ENCODE measurements at regions not wholly inside any gene's neighbourhood (a gene's known extent, or its start where the extent isn't known, plus 50 kb on each side); places are given as distances from the start of the nearest gene placed in this dataset.
"Not testable (repeated sequence)": the region's sequence is repeated elsewhere in the genome, so short reads cannot be mapped to it uniquely, and the experiment has no call there.

DNA sequence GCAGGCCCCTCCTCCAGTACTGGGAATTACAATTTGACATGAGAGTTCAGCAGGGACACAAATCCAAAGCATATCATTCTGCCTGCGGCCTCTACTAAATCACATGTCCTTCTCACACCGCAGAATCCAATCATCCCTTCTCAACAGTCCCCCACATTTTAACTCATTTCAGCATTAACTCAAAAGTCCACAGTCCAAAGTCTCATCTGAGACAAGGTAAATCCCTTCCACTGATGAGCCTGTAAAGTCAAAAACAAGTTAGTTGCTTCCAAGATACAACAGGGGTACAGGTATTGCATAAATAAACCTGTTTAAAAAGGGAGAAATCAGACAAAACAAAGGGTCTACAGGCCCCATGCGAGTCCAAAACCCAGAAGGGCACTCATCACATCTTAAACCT is 64.0 kb downstream of the EBNA1BP2 start:
- DNase-seq = no peak

DNA sequence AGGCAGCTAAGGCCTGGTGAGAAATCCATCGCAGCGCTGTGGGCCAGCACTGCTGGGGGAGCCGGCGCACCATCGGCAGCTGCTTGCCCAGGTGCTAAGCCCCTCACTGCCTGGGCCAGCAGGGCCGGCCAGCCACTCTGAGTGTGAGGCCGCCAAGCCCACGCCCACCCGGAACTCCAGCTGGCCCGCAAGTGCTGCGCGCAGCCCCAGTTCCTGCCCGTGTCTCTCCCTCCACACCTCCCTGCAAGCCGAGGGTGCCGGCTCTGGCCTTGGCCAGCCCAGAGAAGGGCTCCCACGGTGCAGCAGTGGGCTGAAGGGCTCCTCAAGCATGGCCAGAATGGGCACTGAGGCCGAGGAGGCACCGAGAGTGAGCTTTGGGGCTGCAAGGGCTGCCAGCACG is 64.4 kb downstream of the EBNA1BP2 start:
- no peak for DNase-seq

DNA sequence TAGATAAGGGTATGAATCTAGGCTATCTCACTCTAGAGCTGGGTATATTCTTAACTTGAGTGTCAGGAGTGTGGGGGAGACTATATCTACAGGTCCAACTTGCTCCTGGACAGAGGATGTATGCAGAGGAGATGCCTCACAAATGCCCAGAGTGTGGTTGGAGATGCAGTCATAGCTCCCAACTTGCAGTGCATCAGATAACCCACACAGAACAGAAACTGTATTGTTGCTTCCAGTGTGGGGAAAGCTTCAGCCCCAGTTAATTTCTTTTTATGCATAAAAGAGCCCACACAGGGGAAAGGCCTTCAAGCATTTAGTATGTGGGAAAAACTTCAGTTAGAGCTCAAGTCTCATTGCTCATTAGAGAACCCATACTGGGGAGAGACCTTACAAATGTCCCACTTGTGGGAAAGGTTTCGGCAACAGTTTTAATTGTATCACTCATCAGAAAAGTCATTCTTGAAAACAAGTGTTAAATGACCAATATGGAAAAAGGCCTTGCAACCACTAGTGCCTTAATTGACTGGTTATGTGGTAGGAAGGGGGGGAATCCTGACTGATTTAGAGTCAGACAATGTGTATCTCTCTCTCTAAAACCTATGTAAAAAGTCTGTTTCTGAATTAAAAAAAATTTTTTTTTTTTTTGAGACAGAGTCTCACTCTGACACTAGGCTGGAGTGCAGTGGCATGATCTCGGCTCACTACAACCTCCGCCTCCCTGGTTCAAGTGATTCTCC is 67.9 kb downstream of the EBNA1BP2 start:
- no peak for DNase-seq

DNA sequence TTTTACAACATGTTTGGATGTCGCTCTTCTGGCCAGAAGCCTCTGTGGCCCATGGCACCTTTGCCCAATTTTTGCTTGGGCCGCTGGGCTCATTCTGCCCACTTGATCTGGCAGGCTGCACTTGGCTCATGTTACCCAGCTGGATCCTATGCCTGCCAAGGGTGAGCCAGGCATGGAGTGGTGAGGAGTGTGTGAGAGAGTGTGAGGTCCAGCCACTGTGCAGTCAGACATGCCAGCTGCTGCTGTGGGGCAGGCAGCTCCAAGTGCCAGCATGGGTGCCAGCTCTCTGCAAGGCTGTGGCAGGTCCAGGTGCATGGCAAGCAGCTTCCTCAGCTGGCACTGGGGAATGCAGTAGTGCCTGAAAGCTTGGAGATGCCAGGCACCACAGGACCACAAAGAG is 71.0 kb downstream of the EBNA1BP2 start:
- DNase-seq = no peak

DNA sequence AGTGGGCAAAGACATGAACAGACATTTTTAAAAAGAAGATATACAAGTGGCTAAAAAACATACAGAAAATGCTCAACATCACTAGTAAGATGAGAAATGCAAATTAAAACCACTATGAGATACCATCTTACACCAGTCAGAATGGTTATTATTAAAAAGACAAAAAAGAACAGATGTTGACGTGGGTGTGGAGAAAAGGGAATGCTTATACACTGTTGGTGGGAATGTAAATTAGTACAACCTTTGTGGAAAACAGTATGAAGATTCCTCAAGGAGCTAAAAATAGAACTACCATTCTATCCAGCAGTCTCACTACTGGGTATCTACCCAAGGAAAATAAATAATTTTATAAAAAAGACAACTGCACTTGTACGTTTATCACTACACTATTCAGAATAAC is 73.9 kb downstream of the EBNA1BP2 start:
- DNase-seq = no peak

DNA sequence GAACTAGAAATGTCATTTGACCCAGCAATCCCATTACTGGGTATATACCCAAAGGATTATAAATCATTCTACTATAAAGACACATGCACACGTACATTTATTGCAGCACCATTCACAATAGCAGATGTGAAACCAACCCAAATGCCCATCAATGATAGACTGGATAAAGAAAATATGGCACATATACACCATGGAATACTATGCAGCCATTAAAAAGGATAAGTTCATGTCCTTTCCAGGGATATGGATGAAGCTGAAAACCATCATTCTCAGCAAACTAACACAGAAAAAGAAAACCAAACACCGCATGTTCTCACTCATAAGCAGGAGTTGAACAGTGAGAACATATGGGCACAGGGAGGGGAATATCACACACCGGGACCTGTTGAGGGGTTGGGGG is 75.6 kb downstream of the EBNA1BP2 start:
- not testable (repeated sequence) for DNase-seq

DNA sequence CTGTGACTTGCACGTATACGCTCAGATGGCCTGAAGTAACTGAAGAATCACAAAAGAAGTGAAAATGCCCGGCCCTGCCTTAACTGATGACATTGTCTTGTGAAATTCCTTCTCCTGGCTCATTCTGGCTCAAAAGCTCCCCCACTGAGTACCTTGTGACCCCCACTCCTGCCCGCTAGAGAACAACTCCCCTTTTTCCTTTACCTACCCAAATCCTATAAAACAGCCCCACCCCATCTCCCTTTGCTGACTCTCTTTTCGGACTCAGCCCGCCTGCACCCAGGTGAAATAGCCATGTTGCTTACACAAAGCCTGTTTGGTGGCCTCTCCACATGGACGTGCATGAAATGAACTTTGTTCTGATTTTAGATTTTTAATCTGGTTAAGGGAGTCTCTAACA is 81.3 kb downstream of the EBNA1BP2 start:
- DNase-seq = not testable (repeated sequence)

DNA sequence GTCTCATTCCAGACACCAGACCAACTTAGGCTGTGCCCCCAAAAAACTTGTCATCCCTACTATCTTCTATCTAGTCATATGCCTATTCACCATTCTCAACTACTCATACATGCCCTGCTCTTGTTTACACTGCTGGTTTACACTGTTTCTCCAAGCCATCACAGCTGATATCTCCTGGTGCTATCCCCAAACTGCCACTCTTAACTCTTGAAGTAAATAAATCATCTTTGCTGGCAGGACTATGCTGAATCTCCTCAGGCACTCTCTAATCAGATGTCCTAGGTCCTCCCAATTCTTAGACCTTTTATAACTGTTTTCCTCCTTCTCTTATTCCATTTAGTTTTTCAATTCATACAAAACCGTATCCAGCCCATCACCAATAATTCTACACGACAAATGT is 81.9 kb downstream of the EBNA1BP2 start:
- DNase-seq = not testable (repeated sequence)

DNA sequence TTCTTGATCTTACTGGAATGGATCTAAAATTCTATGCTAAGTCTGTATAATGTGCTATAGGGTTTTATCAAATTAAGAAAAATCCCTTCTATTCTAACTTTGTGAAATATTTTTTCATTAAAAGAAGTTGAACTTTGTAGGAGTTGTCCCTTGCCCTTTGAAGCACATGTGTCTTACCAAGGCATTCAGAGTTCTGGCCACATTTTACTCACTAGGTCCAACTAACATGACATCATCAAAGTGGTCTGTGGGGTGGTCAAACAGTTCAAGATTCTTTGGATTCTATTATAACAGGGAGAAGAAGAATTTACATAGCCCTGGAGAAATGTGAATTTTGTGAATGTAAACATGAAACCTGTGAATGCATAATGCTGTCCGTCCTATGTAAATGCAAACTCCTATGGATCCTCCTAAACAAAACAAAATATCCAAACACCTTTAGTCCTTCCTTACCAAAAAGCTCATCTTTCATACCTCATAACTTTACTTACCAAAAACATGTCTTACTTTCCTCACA is 88.7 kb downstream of the EBNA1BP2 start:
- DNase-seq = no peak

DNA sequence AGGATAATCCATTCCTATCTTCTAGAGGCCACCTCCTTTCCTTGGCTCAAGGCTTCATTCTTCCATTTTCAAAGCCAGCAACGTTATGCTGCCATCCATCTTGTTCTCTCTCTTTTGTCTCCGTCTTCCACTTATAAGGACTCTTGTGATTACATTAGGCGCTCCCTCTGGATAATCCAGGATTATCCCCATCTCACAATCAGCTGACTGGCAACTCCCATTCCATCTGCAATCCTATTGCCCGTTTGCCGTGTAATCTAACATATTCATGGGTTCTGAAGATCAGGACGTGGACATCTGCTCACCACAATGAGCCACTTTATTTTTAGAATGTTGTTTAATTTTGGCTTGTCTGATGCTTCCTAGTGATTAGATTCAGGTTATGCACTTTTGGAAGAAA is 89.3 kb downstream of the EBNA1BP2 start:
- no peak for DNase-seq

DNA sequence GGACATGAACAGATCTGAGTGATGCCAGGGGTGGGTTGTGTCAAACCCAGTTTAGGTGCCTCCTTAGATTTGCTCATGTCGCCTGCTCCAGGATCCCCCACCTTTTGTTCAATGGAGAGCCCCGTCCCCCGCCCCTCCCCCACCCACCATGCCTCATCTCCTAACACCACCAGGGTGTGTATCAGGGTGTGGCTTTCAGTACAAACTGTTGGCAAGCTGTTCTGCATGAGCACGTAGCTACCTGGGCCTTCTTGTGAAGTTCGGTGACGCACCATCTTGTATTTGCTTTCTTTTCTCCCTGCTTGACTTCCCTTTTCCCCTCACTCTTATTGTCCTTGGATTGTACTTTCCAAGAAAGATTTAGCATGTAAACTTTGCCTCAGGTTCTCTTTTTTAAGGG is 94.8 kb downstream of the EBNA1BP2 start:
- DNase-seq = no peak

DNA sequence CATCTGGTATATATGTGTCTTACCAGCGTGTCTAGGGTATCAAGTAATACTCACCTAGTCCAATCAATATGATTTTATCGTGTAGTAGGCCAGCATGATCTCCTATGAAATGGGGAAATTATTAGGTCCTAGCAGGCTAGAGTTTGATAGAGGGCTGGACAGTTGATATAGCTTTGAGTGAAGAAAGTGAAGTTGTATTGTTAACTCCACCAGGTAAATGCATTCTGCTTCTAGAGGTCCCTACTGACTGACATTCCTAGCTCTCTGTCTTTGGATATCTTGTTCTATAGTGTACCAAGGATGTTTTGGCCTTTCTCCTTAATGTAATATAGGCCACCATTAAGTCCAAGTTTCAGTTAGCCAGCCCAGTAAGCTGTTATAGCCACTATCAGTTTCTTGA is 97.4 kb downstream of the EBNA1BP2 start:
- DNase-seq = no peak

DNA sequence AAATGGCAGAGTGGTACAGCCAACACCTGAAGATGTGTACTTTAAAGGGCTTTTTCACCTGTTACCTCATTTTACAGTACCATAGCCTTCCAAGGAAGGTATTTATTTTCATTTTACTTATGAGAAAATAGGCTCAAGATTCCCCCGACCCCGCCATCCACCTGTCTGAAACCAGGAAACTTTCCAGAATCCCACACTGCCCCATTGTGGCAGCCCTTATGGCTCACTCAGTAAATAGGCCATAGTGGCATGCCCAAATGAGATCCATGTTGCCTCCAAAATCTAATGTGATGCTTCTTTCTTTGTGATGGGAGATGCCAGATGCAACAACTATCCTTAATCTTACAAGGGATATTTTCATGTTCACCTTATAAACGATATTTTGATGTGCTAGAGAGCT is 97.8 kb downstream of the EBNA1BP2 start:
- DNase-seq = no peak

DNA sequence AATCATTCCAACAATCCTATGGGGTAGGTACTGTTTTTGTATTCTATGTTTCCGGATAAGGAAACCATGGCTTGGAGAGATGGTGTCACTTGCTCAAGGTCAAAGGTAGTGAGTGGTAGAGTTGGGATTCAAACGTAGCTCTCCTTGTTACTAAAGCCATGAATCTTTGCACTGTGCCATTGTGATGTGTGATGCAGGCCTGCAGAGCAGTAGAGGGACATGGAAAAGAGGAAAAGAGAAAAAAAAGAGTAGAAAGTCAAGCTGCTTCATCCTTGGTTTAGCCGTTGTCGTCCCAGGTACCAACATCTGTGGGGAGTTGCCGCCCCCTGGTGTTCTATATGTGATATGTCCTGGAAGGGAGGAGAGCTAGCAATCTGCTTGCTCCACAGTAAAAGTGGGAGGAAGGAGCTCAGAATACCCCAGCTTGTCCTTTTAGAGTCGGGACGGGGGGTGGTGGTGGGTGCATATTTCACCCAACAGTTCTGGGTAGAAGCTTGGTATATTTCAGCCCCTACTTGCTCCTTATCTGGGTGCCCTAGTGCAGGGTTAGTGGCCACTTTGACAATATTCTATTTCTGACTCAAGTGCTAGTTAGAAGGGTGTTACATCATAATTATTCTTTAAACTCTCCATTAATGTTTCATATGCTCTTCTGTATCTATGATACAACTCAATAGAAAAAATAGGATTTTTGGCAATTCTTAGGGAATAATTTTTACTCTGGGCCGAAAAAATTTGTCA is 98.4 kb downstream of the EBNA1BP2 start:
- peak; percentile 64 for DNase-seq

DNA sequence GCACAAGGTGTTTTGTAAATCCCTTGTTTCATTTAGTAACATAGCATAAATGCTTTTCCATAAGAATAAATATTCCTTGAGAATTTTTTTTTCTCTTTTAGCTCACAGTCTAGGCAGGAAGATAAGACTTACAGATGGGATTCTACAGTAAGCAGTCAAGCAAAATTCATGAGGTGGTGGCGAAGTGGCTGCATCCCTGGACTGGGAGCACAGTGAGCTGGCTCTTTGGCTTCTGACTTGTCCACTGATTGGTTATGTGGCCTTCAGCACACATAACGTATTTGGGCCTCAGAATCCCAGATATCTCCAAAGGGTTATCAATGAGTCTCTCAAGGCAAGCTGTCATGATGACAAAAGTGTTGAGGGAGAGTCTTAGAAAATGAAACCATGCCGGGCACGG is 99.8 kb downstream of the EBNA1BP2 start:
- DNase-seq = no peak

DNA sequence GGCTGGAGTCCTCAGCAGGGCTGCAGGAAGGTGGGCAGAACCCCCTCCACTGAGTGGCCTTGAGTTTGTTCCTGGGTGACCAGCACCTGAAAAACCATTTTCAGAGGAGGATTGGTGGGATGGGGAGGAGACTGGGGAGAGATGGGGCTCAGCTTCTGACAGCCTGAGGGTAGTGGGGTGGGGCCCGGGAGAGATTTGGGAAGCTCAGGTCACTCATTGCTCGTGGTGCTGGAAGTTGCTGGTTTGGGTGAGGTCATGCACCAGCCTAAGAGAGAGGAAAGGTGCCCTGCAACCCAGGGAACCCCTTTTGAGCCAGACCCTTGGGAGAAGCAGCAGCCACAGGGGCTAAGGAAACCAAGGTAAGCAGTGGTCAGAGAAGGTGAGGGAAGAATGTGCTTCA is 100.8 kb downstream of the EBNA1BP2 start:
- DNase-seq = no peak

DNA sequence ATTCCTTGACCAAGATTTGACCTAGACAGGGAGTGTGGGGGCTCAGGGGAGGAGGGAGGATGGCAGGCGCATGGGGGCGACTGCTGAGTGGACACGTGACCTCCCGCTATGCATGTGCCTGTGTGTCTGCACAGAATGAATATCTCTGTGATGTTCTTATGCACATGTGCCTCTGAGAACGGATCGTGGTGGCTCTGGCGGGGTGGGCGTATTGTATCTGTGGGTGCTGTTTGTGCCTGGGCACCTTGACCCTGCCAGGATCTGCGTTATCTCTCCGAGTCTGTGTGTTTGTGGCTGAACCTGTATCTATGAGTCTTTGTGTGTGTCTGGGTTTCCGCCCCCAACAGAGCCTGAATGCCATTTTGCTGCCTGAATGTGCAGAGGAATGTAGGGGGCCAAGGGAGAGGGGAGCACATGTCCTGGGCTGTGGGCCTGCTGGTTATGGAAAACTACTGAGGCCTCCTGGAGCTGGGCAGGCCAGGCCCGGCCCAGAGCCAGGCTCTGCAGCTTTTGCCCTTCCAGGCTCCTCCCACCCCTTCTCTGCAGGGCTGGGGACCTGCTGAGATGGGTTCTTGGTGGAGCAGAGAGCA is 102.5 kb downstream of the EBNA1BP2 start:
- no peak for DNase-seq

DNA sequence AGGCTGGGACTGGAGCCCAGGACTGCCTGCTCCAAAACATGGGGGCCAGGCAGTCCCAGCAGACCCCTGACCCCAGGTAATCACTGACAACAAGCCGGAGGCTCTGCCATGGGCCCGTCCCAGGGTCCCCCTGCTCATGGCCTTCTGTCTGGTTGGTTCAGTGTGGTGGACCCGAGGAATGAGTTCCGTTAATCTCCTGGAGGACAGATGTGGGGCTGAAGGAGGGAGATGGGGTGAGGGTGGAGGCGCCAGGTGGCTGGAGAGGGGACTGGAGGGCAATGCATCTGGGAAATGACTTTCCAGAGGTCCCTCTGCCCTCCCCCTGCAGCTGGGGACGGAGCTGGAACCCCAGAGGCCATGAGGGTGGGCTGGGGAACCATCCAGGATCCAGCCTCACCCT is 103.2 kb downstream of the EBNA1BP2 start:
- DNase-seq = no peak

DNA sequence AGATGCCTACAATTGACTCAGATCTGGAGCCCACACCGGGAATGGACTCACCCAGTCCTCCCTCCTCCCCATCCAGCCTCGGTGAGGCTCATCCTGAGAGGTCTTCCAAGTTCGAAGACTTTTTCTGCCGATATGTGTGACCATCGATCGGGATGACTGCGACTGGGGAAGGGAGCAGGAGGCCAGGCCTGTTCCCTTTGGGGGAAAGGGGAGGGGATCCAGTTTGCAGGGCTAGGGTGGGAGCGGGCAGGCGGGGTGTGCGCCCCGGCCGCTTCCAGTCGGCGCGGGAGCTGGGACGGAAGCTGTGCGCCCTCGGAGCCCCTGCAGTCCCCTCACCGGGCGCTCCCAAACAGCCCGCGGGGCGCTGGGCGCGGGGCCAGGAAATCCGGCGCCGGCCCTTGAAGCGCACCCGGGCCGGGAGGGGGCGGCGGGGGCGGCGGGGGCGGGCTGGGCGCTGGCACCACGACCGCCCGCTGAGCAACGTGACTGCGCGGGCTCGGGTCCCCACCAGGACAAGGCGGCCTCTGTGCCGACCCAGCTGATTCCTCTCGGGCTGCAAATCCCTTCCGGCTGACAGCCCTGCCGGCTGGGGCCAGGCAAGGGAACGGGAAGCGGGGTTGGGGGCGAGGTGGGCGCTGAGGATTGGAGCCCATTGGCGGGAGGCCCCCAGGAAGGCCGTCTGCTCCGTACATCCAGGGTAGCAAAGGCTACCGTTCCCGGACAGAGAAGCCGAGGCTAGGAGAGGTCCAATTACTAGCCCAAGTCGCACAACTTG is 103.9 kb downstream of the EBNA1BP2 start:
- no peak for DNase-seq

DNA sequence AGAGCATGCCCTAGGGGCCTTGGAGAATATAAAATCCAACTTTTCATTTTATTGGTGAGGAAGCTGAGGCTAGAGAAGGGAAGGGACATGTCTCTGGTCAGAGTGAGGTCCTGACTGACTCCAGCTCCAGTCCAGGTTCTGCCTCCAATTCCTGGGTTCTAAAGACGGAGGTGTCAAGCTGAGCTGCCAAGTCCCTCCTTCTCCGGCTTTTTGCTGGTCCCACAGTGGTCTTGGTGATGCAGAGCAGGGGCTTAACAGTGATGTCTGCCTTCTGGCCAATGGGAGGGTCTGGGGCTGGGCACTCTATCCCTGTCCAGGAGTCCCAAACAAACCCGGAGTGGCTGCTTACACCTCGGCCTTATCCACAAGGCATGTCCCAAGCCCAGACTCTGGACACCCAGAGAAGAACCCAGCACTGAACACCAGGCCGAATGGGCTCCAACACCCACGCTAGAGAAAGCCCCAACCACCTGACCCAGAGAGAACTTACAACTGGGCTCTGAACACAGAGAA is 104.8 kb downstream of the EBNA1BP2 start:
- no peak for DNase-seq

DNA sequence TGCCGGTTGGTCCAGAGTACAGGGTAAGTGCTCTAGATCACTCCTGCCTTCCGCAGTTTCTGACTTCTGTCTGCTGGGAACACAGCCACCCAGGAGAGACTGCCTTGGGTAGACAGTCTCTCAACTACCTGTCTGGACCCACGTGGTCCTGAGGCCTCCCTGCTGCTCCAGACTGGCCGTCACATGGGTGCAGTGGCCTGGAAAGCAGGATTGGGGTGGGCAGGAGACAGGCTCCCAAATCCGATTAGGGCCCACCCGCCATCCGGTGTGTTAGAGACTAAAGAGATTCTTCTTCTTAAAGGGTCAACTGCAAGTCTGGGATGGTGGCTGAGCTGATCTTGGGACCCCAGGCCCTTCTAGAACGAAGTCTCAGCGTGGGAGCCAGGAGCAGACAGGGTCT is 105.5 kb downstream of the EBNA1BP2 start:
- no peak for DNase-seq

DNA sequence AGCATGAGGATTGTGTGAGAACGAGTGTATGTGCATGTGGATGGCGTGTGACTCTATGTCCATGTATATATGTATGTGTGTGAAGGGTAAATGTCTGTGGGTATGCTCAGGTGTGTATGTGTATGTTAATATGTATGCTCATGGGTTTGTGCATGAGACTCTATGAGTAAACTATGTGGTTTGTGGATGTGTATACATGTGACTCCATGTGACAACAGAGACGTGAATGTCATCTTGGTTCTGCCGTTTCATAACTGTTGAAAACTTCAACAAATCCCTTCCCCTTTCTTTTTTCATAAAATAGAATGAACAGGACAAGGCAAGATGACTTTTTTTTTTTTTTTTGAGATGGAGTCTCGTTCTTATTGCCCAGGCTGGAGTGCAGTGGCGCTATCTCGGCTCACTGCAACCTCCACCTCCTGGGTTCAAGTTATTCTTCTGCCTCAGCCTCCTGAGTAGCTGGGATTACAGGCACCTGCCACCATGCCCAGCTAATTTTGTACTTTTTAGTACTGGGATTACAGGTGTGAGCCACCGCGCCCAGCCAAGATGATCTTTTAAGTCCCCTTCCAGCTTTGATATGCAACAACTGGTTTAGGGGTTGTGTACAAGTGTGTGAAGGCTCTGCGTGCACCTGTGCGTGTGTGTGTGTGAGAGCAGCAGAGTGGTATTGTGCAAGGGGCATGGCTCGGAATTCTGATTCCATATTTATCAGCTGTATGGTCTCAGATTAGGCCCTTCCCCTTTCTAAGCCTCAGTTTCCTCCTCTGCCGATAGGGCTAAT is 106.3 kb downstream of the EBNA1BP2 start:
- DNase-seq = no peak

Data from NCI-H2171 (cell line).